Endothelial cell of umbilical vein (primary cell): ENCODE measurements at regions not wholly inside any gene's neighbourhood (a gene's known extent, or its start where the extent isn't known, plus 50 kb on each side); places are given as distances from the start of the nearest gene placed in this dataset.

Source experiments
- BruUV-seq: library from RNA; stranded (reverse); fragments of 400-500 nt; replicated peaks from 2 replicates; lab custom pipeline; 2021; lab: Mats Ljungman, UMichigan
- CTCF ChIA-PET: fragments of 300-600, 350-600 bp; sonication (Branson Sonifier 250); formaldehyde crosslinking; loops from one replicate; lab custom pipeline; 2021; ENCODE audit warnings: antibody characterized with exemption, inconsistent platforms; lab: Charles Lee
- POLR2A ChIA-PET: fragments of 300-600, 350-600 bp; sonication (Branson Sonifier 250); formaldehyde crosslinking; loops from one replicate; lab custom pipeline; 2021; ENCODE audit warnings: antibody characterized with exemption, inconsistent platforms; lab: Charles Lee
- DNase-seq: peaks from one replicate; pipeline ENCODE4 v3.0.0-alpha.2; 2011; ENCODE audit warnings: low read depth, low spot score
- FAIRE-seq: peaks from 2 replicates; lab custom pipeline; 2011; peaks lifted over from hg19 to GRCh38; lab: Jason Lieb, UNC
- H2AFZ ChIP-seq: 2 replicates; pipeline ENCODE4 v1.6.0; 2012; ENCODE audit warnings: low read depth, low read length, control low read depth, inconsistent platforms
- H3K27ac ChIP-seq: 2 replicates; pipeline ENCODE4 v1.5.1; 2011; ENCODE audit warnings: low read depth, mild to moderate bottlenecking, control low read depth, low read length, moderate library complexity; ENCODE audit not compliant: insufficient read depth
- H3K27me3 ChIP-seq, 2 experiments: 2 replicates each; pipeline versions ENCODE4 v1.6.0 to v1.6.1; 2011; ENCODE audit warnings: low read length in 2 of 2, mixed read lengths in 1 of 2; ENCODE audit not compliant: control insufficient read depth in 2 of 2, insufficient read depth in 2 of 2
- H3K36me3 ChIP-seq, 2 experiments: 2 replicates in 1 of 2; 3 replicates in 1 of 2; pipeline ENCODE4 v1.5.1; 2011; ENCODE audit warnings: low read length in 2 of 2, mild to moderate bottlenecking in 1 of 2, moderate library complexity in 1 of 2; ENCODE audit not compliant: control insufficient read depth in 2 of 2, insufficient read depth in 2 of 2; ENCODE audit errors: extremely low read depth in 1 of 2
- H3K4me1 ChIP-seq: 3 replicates; pipeline ENCODE4 v1.5.1; 2011; ENCODE audit warnings: mild to moderate bottlenecking, low read length; ENCODE audit not compliant: control insufficient read depth, insufficient read depth; ENCODE audit errors: extremely low read depth
- H3K4me2 ChIP-seq: 2 replicates; pipeline ENCODE4 v1.6.1; 2011; ENCODE audit warnings: low read length, control low read depth, mixed read lengths; ENCODE audit not compliant: insufficient read depth
- H3K4me3 ChIP-seq, 3 experiments: fragments of 200-600 bp in 1 of 3; sonication (generic), shearing (Covaris generic) in 1 of 3; replicated peaks in 1 of 3; 2 replicates each; pipeline ENCODE4 v1.5.1; 2011 to 2016; ENCODE audit warnings: control low read depth in 3 of 3, low read length in 3 of 3, mild to moderate bottlenecking in 2 of 3, inconsistent platforms in 1 of 3, low read depth in 1 of 3, moderate library complexity in 1 of 3; ENCODE audit not compliant: insufficient read depth in 1 of 3
- H3K79me2 ChIP-seq: 2 replicates; pipeline ENCODE4 v1.6.0; 2012; ENCODE audit warnings: low read length, inconsistent platforms; ENCODE audit not compliant: control insufficient read depth, insufficient read depth
- H3K9ac ChIP-seq: replicated peaks from 2 replicates; pipeline ENCODE3; 2011; ENCODE audit warnings: low read length, control low read depth; ENCODE audit not compliant: insufficient read depth; ENCODE audit errors: extremely low read depth
- H3K9me1 ChIP-seq: replicated peaks from 3 replicates; pipeline ENCODE4 v1.6.0; 2011; ENCODE audit warnings: mild to moderate bottlenecking, low read length; ENCODE audit not compliant: control insufficient read depth, insufficient read depth; ENCODE audit errors: extremely low read depth
- H3K9me3 ChIP-seq: replicated peaks from 2 replicates; pipeline ENCODE4 v1.5.1; 2012; ENCODE audit warnings: low read length, inconsistent platforms; ENCODE audit not compliant: control insufficient read depth, insufficient read depth
- H4K20me1 ChIP-seq: replicated peaks from 2 replicates; pipeline ENCODE3; 2011; ENCODE audit warnings: mild to moderate bottlenecking, low read length; ENCODE audit not compliant: control insufficient read depth, insufficient read depth; ENCODE audit errors: extremely low read depth
- CTCF ChIP-seq, 2 donors: IDR thresholded peaks; 1 replicate in 1 of 2; 2 replicates in 1 of 2; pipeline ENCODE4 v1.5.1; 2011; ENCODE audit warnings: low read length in 2 of 2, mild to moderate bottlenecking in 2 of 2, moderate library complexity in 2 of 2, control low read depth in 1 of 2, inconsistent platforms in 1 of 2, low read depth in 1 of 2; ENCODE audit not compliant: insufficient read depth in 1 of 2; ENCODE audit errors: extremely low read depth in 1 of 2
- EZH2 ChIP-seq: IDR thresholded peaks from 2 replicates; pipeline ENCODE4 v1.6.1; 2012; ENCODE audit warnings: borderline replicate concordance, low read depth, mild to moderate bottlenecking, moderate library complexity, low read length, inconsistent platforms; ENCODE audit not compliant: severe bottlenecking
- FOS ChIP-seq: IDR thresholded peaks from 2 replicates; pipeline ENCODE4 v1.6.1; 2011; ENCODE audit warnings: mild to moderate bottlenecking, low read length, moderate library complexity, borderline replicate concordance; ENCODE audit not compliant: insufficient read depth
- GATA2 ChIP-seq: IDR thresholded peaks from 2 replicates; pipeline ENCODE4 v1.7.0; 2011; ENCODE audit warnings: low read depth, mild to moderate bottlenecking, moderate library complexity, mixed read lengths, low read length; ENCODE audit not compliant: insufficient read length, insufficient read depth
- JUN ChIP-seq: IDR thresholded peaks from 2 replicates; pipeline ENCODE4 v1.6.1; 2011; ENCODE audit warnings: borderline replicate concordance, low read depth; ENCODE audit not compliant: insufficient read length, insufficient read depth
- MAX ChIP-seq: IDR thresholded peaks from 2 replicates; pipeline ENCODE4 v1.6.1; 2011; ENCODE audit not compliant: insufficient read depth, insufficient read length
- MYC ChIP-seq: IDR thresholded peaks from one replicate; pipeline ENCODE4 v1.6.1; 2011; ENCODE audit warnings: mild to moderate bottlenecking, low read depth, low read length
- POLR2A ChIP-seq: IDR thresholded peaks from 2 replicates; pipeline ENCODE4 v1.6.1; 2012; ENCODE audit warnings: low read depth, mild to moderate bottlenecking, control low read depth, low read length
- POLR2AphosphoS5 ChIP-seq: IDR thresholded peaks from 2 replicates; pipeline ENCODE4 v1.6.1; 2012; ENCODE audit warnings: low read depth, mild to moderate bottlenecking, control low read depth, low read length, moderate library complexity; ENCODE audit not compliant: insufficient read depth
- dilution Hi-C: fragments of 300-500 bp; cut with MboI; formaldehyde crosslinking; loops from one replicate; pipeline ENCODE4 v1.15.0; 2019; ENCODE audit warnings: low sequenced_read_pairs; ENCODE audit not compliant: extremely low pct_ligation_motif_present
- intact Hi-C: fragments of 100-400 bp; cut with micrococcal nuclease; formaldehyde crosslinking; loops from one replicate; pipeline ENCODE4 v1.10.0; 2022

- Histone ChIP-seq H3K9me3 (no peaks in the 10 kb centered on the region), H3K4me2 (no peak overlapping the region), H3K36me3 (no peaks in the 10 kb centered on the region), H3K9me1 (no peaks in the 10 kb centered on the region), H3K9ac (no peak overlapping the region), H3K27me3 (no peaks in the 10 kb centered on the region), H4K20me1 (no peaks in the 10 kb centered on the region), H3K79me2 (no peaks in the 10 kb centered on the region), H3K4me1 (no peaks in the 10 kb centered on the region), H3K4me3 (no peak overlapping the region), H2AFZ (no peak overlapping the region), H3K27ac (no peak overlapping the region)
- POLR2A ChIA-PET: no interaction called here
- DNase-seq: no peak
- FAIRE-seq: no peak
- intact Hi-C loops: no loop called here
- TF ChIP-seq POLR2A: no peak
- TF ChIP-seq MAX: no peak
- TF ChIP-seq CTCF (IDR thresholded peaks at IDR 0.05; ENCODE audit: extremely low read depth in 1 of 2, insufficient read depth in 1 of 2, low read depth in 1 of 2, low read length in 2 of 2): no peak
- TF ChIP-seq EZH2: no peak
- no peak for TF ChIP-seq POLR2AphosphoS5
- TF ChIP-seq JUN: no peak
- no peak for TF ChIP-seq MYC
- TF ChIP-seq GATA2: no peak
- TF ChIP-seq FOS: no peak
- dilution Hi-C loops: no loop called here
- CTCF ChIA-PET: no interaction called here
- BruUV-seq: no TSS peak
Observed at GRCh38 chr2:145235312-145235711, 715.4 kb upstream of the ZEB2 start.
